ENCODE measurements at regions not wholly inside any gene's neighbourhood (a gene's known extent, or its start where the extent isn't known, plus 50 kb on each side); places are given as distances from the start of the nearest gene placed in this dataset.

DNA sequence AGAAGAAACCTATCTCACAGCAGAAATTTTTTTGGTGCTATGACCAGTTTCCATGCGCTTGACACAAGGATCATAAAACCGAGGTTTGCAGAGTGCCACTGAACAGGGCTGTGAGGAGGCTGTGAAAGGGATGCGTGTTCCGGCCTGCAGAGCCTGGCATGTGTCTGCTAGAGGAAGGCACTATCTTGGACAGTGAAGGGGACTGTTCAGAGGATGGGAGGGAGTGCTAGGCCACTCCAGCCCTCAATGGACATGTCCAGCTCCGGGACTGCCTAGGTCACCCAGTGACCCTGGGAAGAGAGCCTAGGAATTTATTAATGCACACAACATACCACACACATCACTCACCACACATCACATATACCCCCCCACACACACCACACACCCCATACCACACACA, 275.9 kb downstream of the GADD45G start:
- Mint-ChIP-seq H3K27me3 (ENCODE audit: unreplicated experiment) (peaks cover 6% of the 10 kb centered on the region), H3K9me3 (ENCODE audit: unreplicated experiment) (no peaks in the 10 kb centered on the region), H3K4me1 (ENCODE audit: unreplicated experiment) (no peaks in the 10 kb centered on the region), H3K27ac (ENCODE audit: unreplicated experiment) (no peak overlapping the region), H3K36me3 (ENCODE audit: low read depth, unreplicated experiment) (no peaks in the 10 kb centered on the region), H3K4me3 (ENCODE audit: unreplicated experiment) (no peak overlapping the region)
- no peak for DNase-seq (ENCODE audit: low spot score)
- TF ChIP-seq CTCF (IDR thresholded peaks at IDR 0.05; ENCODE audit: unreplicated experiment): no peak

GRCh38 chr9:89881431-89881830, 276.6 kb downstream of the GADD45G start:
- DNase-seq (ENCODE audit: low spot score): no peak
- peaks cover 6% of the 10 kb centered on the region for H3K27me3 Mint-ChIP-seq (ENCODE audit: unreplicated experiment)
- H3K27ac Mint-ChIP-seq (ENCODE audit: unreplicated experiment): no peak overlapping the region

GRCh38 chr9:89882930-89883361, 278.1 kb downstream of the GADD45G start:
- peaks cover 9% of the 10 kb centered on the region for H3K27me3 Mint-ChIP-seq (ENCODE audit: unreplicated experiment)
- H3K27ac Mint-ChIP-seq (ENCODE audit: unreplicated experiment): no peak overlapping the region
- no peaks in the 10 kb centered on the region for H3K4me1 Mint-ChIP-seq (ENCODE audit: unreplicated experiment)
- no peak overlapping the region for H3K4me3 Mint-ChIP-seq (ENCODE audit: unreplicated experiment)
- no peak for TF ChIP-seq CTCF (IDR thresholded peaks at IDR 0.05; ENCODE audit: unreplicated experiment)
- no peaks in the 10 kb centered on the region for H3K9me3 Mint-ChIP-seq (ENCODE audit: unreplicated experiment)
- DNase-seq (ENCODE audit: low spot score): no peak
- H3K36me3 Mint-ChIP-seq (ENCODE audit: low read depth, unreplicated experiment): no peaks in the 10 kb centered on the region

More at GRCh38 chr9:89881431-89881830, 276.6 kb downstream of the GADD45G start:
- no peak for TF ChIP-seq CTCF (IDR thresholded peaks at IDR 0.05; ENCODE audit: unreplicated experiment)
- Mint-ChIP-seq H3K4me3 (ENCODE audit: unreplicated experiment) (no peak overlapping the region), H3K9me3 (ENCODE audit: unreplicated experiment) (no peaks in the 10 kb centered on the region), H3K36me3 (ENCODE audit: low read depth, unreplicated experiment) (no peaks in the 10 kb centered on the region), H3K4me1 (ENCODE audit: unreplicated experiment) (no peaks in the 10 kb centered on the region)

- H3K9me3 Mint-ChIP-seq (ENCODE audit: unreplicated experiment): no peaks in the 10 kb centered on the region
- H3K27me3 Mint-ChIP-seq (ENCODE audit: unreplicated experiment): peaks cover 9% of the 10 kb centered on the region
- H3K4me3 Mint-ChIP-seq (ENCODE audit: unreplicated experiment): no peak overlapping the region
- H3K36me3 Mint-ChIP-seq (ENCODE audit: low read depth, unreplicated experiment): no peaks in the 10 kb centered on the region
- TF ChIP-seq CTCF (IDR thresholded peaks at IDR 0.05; ENCODE audit: unreplicated experiment): no peak
- H3K27ac Mint-ChIP-seq (ENCODE audit: unreplicated experiment): no peak overlapping the region
- no peak for DNase-seq (ENCODE audit: low spot score)
- H3K4me1 Mint-ChIP-seq (ENCODE audit: unreplicated experiment): no peaks in the 10 kb centered on the region
These were observed 278.9 kb downstream of the GADD45G start for GRCh38 chr9:89883401-89884341.

All from endothelial cell (in vitro differentiated cells).